ENCODE measurements at regions not wholly inside any gene's neighbourhood (a gene's known extent, or its start where the extent isn't known, plus 50 kb on each side); places are given as distances from the start of the nearest gene placed in this dataset.

- no peaks in the 10 kb centered on the region for H3K36me3 Mint-ChIP-seq
- POLR2A ChIA-PET (ENCODE audit: partially characterized antibody): no interaction called here
- H3K9me3 Mint-ChIP-seq: peaks cover 0 to 4% (median 0%) of the 10 kb centered on the region in 8 donors
- Histone ChIP-seq H3K4me3 (ENCODE audit: low read length in 2 of 2) (no peak overlapping the region), H3K27me3 (ENCODE audit: insufficient read depth, low read length) (no peaks in the 10 kb centered on the region), H3K27ac (ENCODE audit: low read depth, low read length) (no peak overlapping the region), H3K9me3 (ENCODE audit: control insufficient read depth in 1 of 2, low read length in 2 of 2) (no peaks in the 10 kb centered on the region), H3K4me1 (ENCODE audit: insufficient read depth, low read length) (no peaks in the 10 kb centered on the region), H3K36me3 (ENCODE audit: insufficient read depth, low read length) (no peaks in the 10 kb centered on the region)
- intact Hi-C loops (cut with micrococcal nuclease): no loop called here
- H3K27ac Mint-ChIP-seq: no peak overlapping the region
- CTCF ChIA-PET (ENCODE audit: partially characterized antibody): interaction anchor here (0.7 kb wide), 1 partner anchor 545 kb away, joined by 3 read pairs; no protein-coding TSS in a partner anchor
- no peak overlapping the region for H3K4me3 Mint-ChIP-seq
- no peak for DNase-seq
- H3K4me1 Mint-ChIP-seq: no peaks in the 10 kb centered on the region
- peaks cover 10% of the 10 kb centered on the region in 2 donors for H3K27me3 Mint-ChIP-seq
These were observed 51.6 kb upstream of the BMP6 start for GRCh38 chr6:7674291-7674690.

- H3K4me1 ChIP-seq (ENCODE audit: insufficient read depth, low read length): no peaks in the 10 kb centered on the region
- H3K9me3 Mint-ChIP-seq: peaks cover 0 to 2% (median 0%) of the 10 kb centered on the region in 8 donors
- H3K27me3 ChIP-seq (ENCODE audit: insufficient read depth, low read length): no peaks in the 10 kb centered on the region
- no peak for DNase-seq
- no peak overlapping the region for H3K4me3 Mint-ChIP-seq
- H3K4me1 Mint-ChIP-seq: no peaks in the 10 kb centered on the region
- ChIA-PET CTCF (ENCODE audit: partially characterized antibody) (no interaction called here), POLR2A (ENCODE audit: partially characterized antibody) (no interaction called here)
- no peak overlapping the region for H3K4me3 ChIP-seq (ENCODE audit: low read length in 2 of 2)
- peaks cover 11 to 14% of the 10 kb centered on the region in 2 donors for H3K27me3 Mint-ChIP-seq
- H3K27ac ChIP-seq (ENCODE audit: low read depth, low read length): no peak overlapping the region
- H3K36me3 Mint-ChIP-seq: no peaks in the 10 kb centered on the region
- intact Hi-C loops (cut with micrococcal nuclease): no loop called here
- no peaks in the 10 kb centered on the region for H3K9me3 ChIP-seq (ENCODE audit: control insufficient read depth in 1 of 2, low read length in 2 of 2)
- no peaks in the 10 kb centered on the region for H3K36me3 ChIP-seq (ENCODE audit: insufficient read depth, low read length)
- H3K27ac Mint-ChIP-seq: no peak overlapping the region
These were observed 50.5 kb upstream of the BMP6 start for GRCh38 chr6:7675353-7675945.

Data from CD4-positive, alpha-beta memory T cell (primary cell).